ENCODE measurements at regions not wholly inside any gene's neighbourhood (a gene's known extent, or its start where the extent isn't known, plus 50 kb on each side); places are given as distances from the start of the nearest gene placed in this dataset.
A peak's percentile ranks its signal among the peaks of the same experiment; 100 is the strongest.

DNA sequence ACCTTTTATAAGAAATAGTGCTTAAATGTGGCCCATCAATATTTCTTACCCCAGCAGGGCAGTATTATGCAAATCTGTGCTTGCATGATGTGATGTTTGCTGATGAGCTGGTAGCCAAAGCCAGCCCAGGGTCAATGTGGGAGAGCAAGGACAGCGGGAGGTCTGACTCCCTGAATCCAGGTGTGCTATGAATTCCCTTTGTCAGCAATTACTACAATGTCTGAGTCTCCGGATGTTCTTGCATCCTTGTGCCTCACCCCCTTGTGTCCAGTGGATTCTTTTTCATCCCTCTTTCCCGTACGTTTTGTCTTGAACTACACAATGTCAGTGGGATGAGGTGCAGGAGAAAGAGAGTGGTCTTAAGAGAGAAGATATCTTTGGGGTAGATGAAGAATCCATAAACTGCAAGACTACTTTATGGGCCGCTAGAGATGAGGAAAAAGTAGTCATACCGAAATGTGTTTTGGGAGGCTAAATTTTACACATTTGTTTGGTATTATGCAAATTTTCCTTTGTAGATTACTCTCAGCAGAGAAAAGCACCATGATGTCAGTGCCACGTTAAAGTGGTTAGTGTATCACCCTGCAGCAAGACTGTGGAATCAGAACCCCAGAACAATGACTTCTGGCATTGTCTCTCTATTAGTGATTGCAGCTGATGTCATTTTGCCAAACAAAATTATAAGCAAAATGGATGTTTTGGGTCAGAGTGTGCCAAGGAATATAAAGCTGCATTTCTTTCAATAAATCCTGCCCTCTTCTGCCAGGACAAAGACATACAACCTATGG is 53.5 kb upstream of the TSHZ3 start:
- DNase-seq (ENCODE audit: low read depth, low spot score), result no peak

DNA sequence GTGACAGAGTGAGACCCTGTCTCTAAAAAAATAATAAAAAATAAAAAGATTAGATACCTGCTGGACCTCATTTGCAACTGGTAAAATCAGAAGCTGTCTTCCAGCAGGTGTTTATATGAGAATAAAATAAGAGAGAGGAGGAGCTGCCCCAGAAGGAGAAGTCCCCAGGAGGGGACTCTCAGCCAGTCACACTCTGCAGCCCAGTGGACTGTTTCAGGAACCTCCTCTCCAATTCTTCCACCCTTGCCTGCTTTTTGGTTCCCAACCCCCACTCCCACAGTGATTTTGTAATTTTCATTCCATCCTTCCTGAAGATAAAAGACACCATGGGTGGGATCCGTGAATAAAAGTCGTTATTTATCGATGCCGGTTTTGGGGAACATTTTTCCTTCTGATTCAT is 56.9 kb upstream of the TSHZ3 start:
- DNase-seq (ENCODE audit: low read depth, low spot score), result no peak

DNA sequence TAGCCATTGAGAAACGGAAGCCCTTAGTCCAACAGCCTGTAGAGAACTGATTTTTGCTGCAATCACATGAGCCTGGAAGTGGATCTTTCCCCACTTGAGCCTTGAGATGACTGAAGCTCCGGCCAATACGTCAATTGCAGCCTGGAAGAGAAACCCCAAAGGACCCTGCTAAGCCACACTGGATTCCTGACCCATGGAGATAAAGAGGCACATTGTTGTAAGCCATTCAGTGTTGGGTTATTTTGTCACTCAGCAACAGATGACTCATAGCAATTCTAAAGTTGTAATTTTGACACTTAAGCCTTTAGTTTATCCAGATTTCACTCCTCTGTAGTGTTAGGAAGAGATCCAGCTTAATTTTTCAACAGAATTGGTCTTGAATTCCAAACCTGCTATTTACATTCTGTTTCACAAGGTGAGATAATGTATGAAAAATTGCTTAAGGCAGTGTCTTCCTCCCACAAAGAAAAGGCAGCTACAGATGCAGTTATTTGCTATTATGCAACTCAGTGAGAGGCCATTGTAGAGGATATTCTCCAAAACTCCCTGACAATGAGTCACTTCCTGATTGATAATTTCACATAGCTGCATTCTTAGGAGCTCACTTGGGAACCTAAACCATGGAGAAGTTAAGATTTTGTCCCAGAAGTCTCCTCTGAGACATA is 59.4 kb upstream of the TSHZ3 start:
- DNase-seq (ENCODE audit: low read depth, low spot score), result peak; percentile 80

DNA sequence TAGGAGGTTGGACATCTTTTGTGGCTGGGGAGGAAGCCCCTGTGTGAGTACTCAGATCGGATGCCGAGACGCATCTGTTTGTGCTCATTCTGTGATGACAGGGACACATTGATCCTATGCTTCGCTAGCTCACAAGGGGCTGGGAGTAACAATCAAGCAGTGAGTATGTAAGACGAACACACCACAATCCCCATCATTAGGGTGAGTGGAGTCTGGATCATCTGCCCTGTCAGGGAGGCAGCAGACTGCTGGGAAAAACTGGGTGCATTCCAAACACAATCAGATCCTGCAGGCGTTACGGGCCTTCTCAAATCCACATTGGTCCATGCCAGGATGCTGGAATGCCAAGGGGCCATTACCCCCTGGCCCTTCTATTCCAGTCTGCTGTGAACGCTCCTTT is 64.1 kb upstream of the TSHZ3 start:
- no peak for DNase-seq (ENCODE audit: low read depth, low spot score)

DNA sequence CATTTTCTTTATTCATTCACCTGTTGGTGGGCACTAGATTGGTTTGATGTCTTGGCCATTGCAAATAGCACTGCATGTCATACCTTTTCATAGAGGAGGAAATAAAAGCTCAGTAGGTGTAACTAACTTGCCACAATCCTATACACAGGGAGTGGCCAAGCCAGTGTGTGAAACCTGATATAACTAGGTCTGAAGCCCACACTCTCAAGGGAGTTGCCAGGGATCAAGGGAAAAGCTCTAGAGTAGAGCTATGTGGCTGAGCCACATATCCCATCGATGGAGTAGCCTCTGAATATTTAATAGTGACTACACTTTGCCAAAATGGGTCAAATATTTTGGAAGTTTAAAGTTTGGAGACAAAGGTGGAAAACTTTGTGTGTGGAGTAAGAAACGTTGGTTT is 66.1 kb upstream of the TSHZ3 start:
- no peak for DNase-seq (ENCODE audit: low read depth, low spot score)

DNA sequence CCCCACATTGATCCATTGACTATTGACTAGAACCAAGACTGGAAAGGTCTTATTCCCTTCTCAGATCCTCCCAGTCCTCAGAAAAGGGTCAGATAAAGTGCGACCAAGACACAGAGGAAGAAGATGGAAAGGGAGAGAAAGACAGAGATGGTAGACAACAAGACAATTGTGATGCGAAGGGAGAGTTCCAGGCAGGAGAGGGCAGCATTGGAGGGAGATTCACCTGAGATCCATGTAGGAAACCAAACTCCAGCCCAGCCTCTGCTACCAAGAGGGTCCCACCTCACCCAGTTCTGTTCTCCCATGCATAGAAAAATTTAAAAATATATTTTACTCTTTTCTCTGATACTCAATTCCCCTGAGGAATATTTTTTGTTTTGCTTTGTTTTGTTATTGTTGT is 67.3 kb upstream of the TSHZ3 start:
- no peak for DNase-seq (ENCODE audit: low read depth, low spot score)

DNA sequence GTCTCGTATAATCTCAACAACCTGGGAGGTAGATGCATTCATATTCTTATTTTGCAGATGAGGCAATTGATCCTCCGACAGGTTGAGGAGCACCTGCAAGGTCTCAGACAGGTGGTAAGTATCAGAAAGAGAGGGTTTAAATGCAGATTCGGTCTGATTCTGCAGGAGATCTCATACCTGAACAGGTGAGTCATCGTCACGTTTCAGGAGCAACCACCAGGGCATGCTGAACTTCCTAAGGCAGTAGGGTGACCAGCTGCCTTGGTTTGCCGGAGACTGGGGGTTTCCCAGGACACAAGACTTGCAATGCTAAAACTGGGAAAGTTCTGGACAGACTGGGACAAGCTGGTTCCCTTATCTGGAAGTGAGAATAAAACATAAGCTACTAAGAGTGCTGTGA is 68.8 kb upstream of the TSHZ3 start:
- DNase-seq (ENCODE audit: low read depth, low spot score), result no peak

DNA sequence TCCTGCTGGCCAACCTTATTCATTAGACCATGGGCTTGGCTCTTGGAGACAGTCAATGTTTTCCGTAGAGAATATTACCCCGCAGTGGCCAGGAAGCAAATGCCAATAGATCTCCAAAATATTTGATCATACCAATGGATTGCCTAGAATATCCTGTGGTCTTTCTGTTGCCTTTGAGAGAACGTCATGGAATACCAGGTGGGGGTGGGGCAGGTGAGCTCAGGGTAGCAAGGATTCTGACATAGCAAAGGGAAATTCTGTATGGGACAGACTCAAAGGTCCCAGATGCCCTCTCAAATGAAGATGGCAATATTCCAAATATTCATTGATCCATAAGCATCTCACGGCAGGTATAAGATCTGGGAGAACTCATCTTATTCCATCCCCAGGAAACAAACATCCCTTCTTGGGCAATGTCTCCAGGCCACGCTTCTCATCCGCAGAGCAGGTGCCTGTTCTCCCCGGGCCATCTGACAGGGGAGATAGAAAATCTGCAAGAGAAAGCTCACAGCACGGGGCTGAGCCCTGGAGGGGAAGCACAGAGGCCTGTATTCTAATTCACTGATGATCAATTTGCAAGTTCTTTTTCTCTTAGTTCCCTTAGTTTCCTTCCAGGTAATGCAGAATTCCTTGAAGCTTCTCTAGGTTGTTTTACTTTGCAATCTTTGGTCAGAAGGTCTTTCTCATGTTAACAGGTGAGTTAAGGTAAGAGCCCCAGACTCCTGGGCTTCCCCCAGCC is 69.6 kb upstream of the TSHZ3 start:
- DNase-seq (ENCODE audit: low read depth, low spot score), result no peak

DNA sequence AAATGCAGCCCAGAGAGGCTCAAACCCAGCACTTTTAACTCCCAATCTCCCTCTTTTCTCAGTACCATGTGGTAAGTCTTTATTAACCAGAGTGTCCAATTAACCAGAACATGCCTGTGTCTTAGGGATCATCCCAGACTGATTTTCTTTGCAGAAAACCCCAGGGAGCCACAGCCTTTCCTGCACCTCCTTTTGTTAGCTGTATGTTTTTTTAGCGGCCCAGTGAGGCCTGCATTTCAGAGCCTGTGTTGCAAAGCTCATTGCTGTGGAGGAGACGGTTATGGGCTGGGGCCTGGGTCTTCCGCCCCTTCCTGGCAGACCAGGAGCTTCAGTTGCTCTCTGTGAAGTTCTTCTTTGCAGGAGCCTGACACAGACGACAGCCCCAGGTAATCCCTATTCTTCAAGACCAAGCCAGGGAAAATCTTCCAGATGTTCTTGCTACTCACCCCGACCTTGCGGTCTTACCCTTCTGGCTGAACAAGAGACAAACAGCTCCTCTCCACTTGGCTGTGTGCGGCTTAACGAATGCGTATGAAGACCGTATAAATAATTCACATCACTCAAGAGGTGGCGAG is 70.7 kb upstream of the TSHZ3 start:
- DNase-seq (ENCODE audit: low read depth, low spot score), result no peak

DNA sequence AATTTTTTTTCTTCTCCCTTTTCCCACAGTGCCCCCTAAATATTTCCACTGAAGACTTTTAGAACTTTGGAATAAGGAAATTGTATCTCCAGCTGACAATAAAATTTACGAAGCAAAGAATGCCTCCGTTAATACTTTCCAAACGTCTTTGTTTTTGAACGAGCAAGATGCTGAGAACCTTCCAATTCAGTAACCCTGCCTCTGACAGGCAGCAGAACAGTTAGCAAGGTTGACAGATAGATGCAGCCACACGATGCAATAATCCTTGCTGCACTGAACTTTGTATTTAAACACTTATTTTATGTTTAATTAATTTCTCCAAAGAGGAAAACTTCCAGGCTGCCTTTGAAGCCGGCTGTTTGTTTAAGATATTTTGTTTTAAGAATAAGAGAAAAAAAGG is 71.8 kb upstream of the TSHZ3 start:
- no peak for DNase-seq (ENCODE audit: low read depth, low spot score)

DNA sequence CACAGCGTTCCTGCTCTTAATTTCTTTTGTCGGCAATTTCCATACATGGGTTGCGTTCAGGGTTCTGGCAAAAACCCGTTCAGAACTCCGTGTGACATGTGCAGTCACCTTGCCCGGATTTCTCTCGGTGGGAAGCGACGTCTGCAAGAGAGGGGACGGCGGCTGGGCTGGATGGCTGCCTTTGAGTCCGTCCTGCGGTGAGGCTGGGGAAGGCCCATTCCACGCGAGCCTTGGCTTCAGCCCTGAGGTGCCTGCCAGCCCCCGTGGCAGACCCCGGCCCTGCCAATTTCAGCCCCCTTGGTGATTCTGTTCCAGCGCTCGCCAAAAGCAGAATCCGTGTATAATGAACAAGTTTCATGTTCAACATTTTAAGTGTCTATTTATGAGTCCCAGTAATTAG is 72.6 kb upstream of the TSHZ3 start:
- DNase-seq (ENCODE audit: low read depth, low spot score), result peak; percentile 40

DNA sequence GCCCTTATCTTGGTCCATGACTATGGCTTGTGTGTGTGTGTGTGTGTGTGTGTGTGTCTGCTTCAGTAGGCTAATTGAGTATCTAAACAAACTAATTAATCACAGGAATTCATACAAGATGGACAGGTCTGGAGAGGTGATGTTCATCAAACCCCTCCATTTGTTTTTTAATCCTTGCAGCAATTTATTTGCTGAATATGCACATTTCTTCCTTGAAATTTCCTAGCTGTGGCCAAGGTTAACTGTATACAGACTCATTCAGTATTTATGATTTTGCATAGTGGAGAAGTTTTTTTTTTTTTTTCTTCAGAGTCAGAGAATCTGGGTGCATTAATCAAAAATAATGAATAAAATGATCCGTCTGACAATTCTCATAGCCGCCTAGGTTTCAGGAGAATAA is 74.7 kb upstream of the TSHZ3 start:
- no peak for DNase-seq (ENCODE audit: low read depth, low spot score)

DNA sequence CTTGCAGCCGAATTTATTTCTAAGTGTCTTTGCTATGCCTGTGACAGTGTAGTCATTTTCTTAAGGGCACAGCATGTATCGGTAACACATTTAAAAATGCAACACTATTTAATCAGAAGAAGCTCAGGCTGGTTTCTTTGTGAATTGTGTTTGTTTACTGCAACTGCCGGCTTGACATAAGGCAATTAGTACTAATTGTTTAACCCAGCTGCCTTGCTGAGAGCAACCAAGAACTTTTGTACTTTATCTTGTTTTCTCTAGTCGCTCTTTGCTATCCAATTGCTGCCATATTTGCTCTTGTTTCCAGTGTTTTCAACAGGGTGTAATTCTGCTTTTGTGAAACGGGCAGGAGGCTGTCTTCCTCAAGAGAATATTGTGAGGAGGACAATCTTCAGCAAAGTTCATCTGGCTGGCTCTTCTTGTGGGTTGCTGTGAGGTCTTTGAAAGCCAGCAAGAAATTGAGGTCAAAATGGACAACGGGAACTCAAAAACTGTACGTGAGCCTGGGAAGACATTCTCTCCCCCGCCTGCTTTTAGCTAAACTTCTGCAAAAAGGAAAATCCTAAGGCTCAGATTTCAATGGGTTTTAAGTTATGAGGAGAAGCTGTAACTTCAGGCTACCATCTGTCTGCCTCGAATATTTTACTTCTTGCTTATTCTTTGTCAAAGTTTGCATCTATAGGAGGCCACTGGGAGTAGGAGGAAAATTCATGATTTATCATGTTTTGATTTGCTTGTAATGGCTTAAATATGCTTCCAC is 75.8 kb upstream of the TSHZ3 start:
- DNase-seq (ENCODE audit: low read depth, low spot score), result no peak

DNA sequence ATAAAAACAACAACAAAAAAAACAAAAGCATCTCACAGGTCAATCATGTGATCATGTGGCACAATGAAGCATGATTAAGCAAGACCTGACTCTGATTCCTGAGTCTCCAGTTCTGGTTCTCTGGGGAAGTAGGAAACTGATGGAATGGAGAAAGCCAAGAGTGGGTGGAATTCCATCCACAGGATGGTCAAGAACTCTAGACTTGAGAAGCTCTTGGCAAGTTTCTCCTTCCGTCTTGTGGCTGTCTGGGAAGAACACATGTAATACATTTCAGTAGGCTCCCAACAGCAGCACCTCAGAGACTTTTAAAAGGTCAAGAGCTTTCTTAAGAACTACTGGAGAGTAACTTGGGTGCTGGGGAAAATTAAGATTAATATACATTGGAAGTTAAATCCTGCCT is 78.6 kb upstream of the TSHZ3 start:
- DNase-seq (ENCODE audit: low read depth, low spot score), result no peak

DNA sequence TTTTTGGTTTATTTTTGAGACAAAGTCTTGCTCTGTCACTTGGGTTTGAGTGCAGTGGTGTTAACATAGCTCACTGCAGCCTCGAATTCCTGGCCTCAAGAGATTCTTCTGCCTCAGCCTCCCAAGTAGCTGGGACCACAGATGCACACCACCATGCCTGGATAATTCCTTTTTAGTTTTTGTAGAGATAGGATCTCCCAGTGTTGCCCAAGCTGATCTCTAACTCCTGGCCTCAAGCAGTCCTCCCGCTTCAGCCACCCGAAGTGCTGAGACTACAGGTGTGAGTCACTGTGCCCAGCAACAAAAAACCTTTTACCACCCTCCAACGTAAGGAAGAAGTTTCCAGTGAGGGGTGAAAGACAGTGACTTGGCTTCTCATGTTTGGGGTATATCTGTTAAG is 81.1 kb upstream of the TSHZ3 start:
- DNase-seq (ENCODE audit: low read depth, low spot score), result no peak

DNA sequence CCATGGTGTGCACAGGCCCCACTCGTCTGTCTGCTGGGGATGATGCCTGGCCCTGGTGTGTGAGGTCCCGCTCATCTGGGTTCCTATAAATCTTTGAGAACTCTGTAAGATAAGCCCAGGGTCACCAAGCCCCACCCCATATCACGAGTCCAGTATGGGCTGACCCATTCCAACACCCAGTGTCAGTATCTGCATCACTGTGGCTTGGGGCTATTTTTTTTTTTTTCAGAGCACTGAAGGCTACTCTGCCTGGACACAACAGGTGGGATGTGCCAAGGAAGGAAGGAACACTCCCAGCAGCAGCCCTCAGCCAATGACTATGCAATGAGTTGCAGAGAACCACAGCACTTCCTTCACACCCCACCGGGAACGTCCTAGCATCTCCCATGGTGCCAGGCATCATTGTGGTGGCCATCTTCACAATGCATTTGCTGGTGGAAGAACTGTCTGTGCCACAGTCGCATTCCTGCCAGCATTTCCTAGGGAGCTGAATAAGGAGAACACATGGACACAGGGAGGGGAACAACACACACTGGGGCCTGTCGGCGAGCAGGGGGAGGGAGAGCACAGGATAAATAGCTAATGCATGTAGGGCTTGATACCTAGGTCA is 83.1 kb upstream of the TSHZ3 start:
- DNase-seq (ENCODE audit: low read depth, low spot score), result no peak

DNA sequence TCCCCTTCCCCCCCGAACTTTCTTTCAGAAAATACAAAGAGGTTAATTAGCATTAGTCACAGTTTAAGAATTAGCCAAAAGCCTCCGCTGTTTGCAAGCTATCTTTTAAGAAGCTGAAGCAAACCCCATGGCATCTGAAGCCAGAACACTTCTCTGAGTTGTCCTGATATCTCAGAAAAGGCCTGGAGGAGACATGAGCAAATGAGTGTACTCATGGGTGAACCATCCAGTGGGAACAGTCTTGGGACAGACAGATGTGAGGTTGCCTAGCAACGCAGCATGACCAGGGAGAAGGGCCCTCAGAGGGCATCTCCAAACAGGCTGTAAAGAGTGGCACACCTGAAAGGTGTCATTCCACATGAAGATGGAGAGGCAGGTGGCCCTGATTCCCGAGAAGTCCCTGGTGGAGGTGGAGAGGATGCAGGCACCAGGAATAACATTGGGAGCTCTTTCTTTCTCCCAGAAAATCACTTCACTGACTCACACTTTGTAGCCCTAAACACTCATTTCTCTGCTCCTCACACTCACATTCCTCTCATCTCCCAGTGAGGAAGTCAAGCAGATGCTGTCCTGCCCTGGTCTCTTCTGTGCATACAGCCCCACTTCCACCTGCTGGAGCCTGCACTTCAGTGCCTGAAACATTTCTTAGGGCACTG is 87.0 kb upstream of the TSHZ3 start:
- DNase-seq (ENCODE audit: low read depth, low spot score), result peak; percentile 39

DNA sequence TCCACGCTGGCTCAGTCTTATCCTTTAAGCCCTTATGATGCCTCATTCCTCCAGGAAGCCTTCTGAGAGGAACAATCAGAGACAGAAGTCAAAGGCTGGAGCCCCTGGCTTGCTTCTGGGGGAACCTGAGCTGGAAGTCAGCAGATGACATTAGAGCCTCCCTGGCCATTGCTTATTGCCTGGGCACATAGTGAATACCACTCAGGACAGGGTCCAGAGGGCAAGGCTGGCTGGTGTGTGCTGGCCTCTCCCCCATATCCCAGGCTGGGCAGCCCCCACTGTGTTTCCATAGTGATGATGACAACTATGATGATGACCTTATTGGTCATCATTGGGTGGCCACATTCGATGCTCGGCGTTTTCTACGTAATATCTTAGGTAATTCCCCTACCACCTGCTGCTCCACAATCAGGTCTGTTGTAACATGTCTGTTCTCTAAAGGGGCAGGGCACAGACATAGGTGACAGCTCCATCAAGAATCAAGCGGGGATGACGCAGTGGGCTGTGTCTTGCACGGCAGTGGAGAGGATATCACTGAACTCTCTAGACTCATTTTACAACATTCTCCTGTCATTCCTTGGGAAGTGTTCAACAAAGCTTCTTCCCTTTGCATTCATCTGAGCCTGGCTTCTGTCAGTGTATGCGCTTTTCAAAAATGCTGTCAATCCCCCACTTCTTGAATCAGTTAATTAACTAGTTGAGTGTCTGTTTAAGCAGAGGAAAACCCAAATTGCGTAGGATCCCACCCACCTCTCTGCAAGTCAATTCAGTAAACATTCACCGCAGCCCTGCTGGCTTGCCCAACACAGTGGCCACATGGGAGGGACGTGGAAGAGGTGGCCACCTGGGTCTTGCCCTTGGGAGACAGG is 89.4 kb upstream of the TSHZ3 start:
- no peak for DNase-seq (ENCODE audit: low read depth, low spot score)

DNA sequence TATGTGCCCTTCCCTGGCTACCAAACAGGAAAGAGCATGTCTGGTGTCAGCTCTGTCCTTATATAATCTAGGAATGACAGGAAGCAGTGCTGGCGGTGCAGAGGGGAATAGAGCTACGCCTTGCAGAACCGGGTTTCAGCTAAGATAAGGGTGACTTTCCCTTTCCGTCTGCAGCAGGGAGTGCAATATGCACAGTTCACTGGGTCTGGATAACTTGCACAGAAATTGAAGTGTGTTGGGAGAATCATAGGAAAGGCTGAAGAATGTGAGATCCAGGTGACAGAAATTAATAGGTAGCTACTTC is 90.0 kb upstream of the TSHZ3 start:
- no peak for DNase-seq (ENCODE audit: low read depth, low spot score)

DNA sequence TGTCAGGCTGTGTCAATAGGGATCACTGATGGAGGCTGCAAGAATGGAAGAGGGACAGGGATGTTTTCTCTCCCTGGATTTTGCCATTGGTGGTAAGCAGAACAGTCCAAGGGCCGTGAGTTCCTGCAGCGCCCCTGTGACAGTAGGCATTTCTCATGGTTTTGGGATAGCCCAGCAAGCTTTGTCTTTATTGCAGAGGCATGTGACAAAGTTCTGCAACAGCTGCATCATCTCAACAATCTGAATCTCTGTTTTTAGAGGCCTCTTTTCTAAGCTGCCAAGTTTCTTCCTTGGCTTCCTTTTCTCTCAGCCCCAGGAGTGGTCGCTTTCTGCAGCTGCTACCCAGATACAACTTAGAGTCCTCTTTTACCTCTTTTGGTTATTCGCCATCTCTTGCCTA is 95.7 kb upstream of the TSHZ3 start:
- no peak for DNase-seq (ENCODE audit: low read depth, low spot score)

All from astrocyte of the hippocampus (primary cell).